Cerebellar cortex (tissue), 1 donor: ENCODE measurements at regions not wholly inside any gene's neighbourhood (a gene's known extent, or its start where the extent isn't known, plus 50 kb on each side); places are given as distances from the start of the nearest gene placed in this dataset.
A peak's percentile ranks its signal among the peaks of the same experiment; 100 is the strongest.
"Not testable (repeated sequence)": the region's sequence is repeated elsewhere in the genome, so short reads cannot be mapped to it uniquely, and the experiment has no call there.

ENCODE experiments used
- DNase-seq: peaks from one replicate; pipeline ENCODE4 v3.0.0-alpha.2; 2015; ENCODE audit warnings: low spot score

GRCh38 chr11:129729216-129729615 lies 86.4 kb upstream of the TMEM45B start:
- no peak for DNase-seq

- no peak for DNase-seq
These were observed 85.8 kb upstream of the TMEM45B start for GRCh38 chr11:129729823-129730222.

GRCh38 chr11:129731316-129731715 lies 84.3 kb upstream of the TMEM45B start:
- DNase-seq = no peak

- DNase-seq = no peak
These were observed 82.7 kb upstream of the TMEM45B start for GRCh38 chr11:129732941-129733340.

DNA sequence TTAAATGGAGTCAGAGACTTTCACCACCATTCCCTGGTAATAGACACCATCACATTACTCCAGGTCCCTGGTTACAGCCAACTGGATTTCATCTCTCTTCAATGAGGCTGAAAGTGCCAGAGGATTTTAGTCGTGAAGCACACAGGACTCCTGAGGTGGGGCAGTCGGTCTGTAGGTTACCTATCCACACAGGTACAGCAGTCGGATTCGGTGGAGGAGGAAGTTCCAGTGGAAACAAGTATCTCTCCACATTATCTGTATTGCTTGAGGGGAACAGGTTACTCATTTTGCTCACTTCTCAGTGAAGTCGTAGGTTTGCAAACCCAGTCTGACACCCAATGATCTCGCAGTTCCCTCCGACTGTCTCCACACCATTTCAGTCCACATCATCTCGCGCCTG lies 82.3 kb upstream of the TMEM45B start:
- DNase-seq = no peak

- DNase-seq = no peak
These were observed 81.7 kb upstream of the TMEM45B start for GRCh38 chr11:129733981-129734380.

GRCh38 chr11:129734654-129735053 lies 81.0 kb upstream of the TMEM45B start:
- DNase-seq = no peak

DNA sequence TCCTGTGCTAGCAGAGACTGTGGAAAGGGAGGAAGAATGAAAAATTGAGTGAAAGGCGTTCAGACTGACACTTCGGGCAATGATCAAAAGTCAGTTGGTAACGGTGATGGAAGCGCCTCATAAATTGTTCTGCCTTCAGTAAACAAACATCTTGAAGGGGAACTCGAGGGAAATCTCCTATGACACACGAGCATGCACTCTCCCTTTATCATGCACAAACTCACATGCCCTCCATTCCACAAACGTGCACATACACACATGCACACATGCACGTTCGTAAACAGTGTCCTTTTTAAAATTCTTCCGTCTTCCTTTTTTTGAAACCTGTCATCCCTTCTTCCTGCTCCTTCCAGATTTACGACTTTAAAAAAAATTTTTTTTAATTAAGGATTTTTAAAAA lies 77.8 kb upstream of the TMEM45B start:
- no peak for DNase-seq

DNA sequence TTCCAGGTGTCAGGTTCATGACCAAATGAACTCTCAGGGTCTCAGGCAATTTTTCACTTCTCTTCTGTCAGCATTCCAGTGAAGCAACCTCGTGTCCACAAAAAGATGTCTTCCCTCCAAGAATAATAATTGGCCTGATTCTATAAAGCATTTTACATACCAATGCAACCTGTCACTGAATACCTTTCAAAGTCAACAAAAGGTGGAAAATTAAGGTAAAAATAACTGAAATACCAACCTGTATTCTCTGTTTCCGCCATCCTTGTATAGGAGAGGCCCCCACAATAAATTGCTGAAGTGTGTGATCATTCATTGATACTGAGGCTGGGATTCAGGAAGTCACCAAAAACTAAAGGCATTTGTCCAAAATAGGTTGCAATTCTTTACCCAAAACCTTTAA lies 77.4 kb upstream of the TMEM45B start:
- DNase-seq = no peak

DNA sequence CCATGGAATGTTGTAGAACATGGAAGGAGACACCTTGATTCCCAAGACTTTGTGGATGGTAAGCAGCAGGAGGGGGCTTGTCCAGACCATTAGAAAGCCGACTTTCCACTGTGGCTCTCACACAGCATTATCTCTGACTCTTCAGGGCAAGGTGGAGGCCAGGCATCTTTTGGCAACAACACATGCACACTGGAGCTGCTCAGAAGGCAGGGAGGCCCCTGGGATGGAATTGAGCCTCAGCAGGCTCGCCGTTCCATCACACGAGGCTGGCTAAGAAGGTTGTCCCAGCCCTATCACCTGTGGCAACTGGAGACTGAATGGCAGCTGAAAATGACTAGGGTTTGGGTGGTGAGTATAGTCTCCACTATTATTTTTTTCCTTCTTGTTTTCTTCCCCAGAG lies 76.3 kb upstream of the TMEM45B start:
- no peak for DNase-seq

GRCh38 chr11:129740125-129740719 lies 75.4 kb upstream of the TMEM45B start:
- DNase-seq = no peak

DNA sequence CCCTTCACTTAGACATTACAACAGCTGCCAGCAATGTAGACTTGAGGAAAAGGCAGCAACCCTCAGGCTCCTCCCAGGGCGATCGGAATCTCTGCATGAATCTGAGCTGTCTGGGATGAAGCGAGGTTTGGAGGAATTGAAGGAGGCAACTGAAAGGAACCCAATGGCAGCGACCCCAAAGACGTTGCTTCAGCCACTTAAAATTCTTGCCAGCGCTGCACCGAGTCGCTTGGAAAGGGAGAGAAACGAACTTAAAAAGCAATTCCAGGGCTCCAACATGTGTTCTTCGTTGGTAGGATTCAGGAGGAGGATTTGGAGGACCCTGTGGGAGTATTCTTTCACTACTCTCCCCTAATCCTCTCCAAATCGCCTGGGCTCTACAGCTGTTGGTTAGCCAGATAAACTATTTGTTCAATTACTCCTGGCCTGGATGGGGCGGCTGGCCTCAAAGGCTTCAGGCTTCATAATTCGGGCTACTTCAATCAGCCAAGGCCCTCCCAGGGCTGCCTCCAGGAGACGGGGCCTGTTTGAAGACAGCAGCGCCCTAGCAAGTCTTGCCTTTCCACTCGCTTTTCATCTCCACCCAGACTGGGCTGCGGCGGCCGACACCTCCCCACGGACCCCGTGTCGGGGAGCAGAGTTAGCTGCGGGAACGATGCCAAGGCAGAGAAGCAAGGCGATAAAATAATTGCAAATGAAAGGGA lies 72.4 kb upstream of the TMEM45B start:
- DNase-seq = no peak

GRCh38 chr11:129747071-129747470 lies 68.6 kb upstream of the TMEM45B start:
- DNase-seq = no peak

GRCh38 chr11:129749141-129749540 lies 66.5 kb upstream of the TMEM45B start:
- no peak for DNase-seq

DNA sequence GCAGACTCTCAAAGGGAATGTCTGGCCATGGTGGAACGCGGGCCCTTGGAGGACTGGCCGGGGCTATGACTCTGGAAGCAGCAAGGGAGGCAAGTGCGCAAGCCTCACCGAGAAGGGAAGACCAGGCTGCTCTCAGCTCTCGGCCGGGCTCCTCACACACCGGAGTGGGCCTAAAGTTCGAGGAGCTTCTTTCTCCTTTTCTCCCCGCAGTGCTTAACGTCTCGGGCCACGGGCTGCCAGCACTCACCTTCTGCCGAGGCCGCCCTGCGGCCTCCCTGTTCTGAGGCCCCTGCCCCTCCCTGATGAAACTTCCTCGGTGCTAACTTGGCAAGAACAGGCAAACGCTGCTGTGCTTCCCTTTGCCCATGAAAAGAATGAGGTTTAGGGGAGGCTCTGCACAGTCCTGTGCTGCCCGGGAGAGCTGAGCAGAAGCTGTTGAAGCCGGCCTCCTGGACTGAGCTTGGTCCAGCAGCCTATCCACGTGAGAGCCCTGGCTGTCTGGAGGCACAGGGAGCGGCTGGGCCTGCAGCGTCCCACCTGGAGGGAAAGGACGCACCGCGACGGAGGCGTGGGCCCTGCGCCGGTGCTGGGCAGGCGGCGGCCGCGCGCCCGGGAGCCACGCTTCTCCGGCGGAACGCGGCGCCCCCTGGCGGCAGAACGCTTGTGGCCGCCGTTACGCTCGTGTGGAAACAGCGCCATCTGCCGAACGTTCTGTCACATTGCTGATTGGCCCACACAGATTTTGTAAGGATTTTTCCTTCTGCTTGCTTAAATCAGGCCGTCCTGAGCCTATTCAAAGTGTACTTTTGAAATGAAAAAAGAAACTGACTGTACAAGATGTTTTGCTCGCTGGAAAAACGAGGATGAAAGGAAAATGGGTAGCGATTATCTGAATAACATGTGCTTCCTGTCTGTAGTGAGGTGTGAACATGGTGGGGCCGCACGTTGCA lies 65.0 kb upstream of the TMEM45B start:
- DNase-seq = peak; percentile 68

DNA sequence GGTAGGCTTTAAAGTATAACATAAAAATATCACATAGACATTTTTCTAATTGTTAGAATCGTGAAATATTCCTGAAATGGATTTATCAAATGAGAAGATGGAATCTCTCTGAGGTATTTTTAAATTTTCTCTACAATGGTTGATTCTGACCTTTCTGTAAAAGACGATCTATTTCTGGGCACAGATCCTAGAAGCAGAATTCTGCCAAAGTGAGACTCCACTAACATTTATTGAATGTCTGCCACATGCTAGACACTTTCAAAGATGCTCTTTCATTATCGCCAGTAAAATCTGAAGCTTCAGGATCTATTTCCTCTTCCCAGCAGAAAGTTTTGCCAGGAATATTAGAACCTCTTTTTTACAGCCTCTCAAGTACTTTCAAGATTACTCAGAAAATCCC lies 64.1 kb upstream of the TMEM45B start:
- DNase-seq = no peak

DNA sequence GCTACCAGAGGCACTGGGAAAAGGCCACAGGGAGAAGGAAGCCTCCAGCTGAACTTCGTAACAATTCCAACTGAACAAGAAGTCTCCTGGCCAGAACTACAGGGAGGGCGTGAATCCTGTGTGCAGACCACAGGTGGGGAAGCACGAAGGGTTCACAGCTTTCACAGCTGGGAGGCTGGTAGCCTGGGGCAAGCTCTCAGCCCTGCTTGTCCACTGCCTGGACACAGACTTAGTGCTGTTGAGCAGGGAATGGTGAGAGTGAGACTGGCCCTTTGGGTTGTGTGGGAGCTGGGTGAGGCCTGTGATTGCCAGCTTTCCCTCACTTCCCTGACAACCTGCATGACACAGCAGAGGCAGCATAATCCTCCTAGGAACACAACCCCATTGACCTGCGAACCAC lies 52.1 kb upstream of the TMEM45B start:
- DNase-seq = not testable (repeated sequence)

GRCh38 chr11:129764204-129764603 lies 51.4 kb upstream of the TMEM45B start:
- not testable (repeated sequence) for DNase-seq
